ENCODE measurements at regions not wholly inside any gene's neighbourhood (a gene's known extent, or its start where the extent isn't known, plus 50 kb on each side); places are given as distances from the start of the nearest gene placed in this dataset.

- TF ChIP-seq CTCF (IDR thresholded peaks at IDR 0.05; ENCODE audit: poor library complexity, severe bottlenecking): no peak
- no peak for TF ChIP-seq RAD21 (conservative IDR thresholded peaks at IDR 0.05)
- TF ChIP-seq POLR2AphosphoS5 (IDR thresholded peaks at IDR 0.05): no peak
- TF ChIP-seq TAF1 (IDR thresholded peaks at IDR 0.05; ENCODE audit: low read depth): no peak
- no peak for TF ChIP-seq EP300 (conservative IDR thresholded peaks at IDR 0.05; ENCODE audit: poor library complexity, severe bottlenecking)
- TF ChIP-seq EZH2 (IDR thresholded peaks at IDR 0.05; ENCODE audit: borderline replicate concordance, insufficient read depth, low read length, poor library complexity, severe bottlenecking): no peak
- TF ChIP-seq REST (IDR thresholded peaks at IDR 0.05; ENCODE audit: borderline replicate concordance): no peak
- TF ChIP-seq SMC3 (conservative IDR thresholded peaks at IDR 0.05; ENCODE audit: poor library complexity): no peak
Observed at GRCh38 chr11:121890946-121891515, 225.0 kb downstream of the BLID start.

Data from neural cell (in vitro differentiated cells).